ENCODE measurements at regions not wholly inside any gene's neighbourhood (a gene's known extent, or its start where the extent isn't known, plus 50 kb on each side); places are given as distances from the start of the nearest gene placed in this dataset.

GRCh38 chr10:131431533-131431932 lies 120.0 kb upstream of the TCERG1L start:
- Histone ChIP-seq H3K18ac (ENCODE audit: low read depth in 1 of 2, low read length in 2 of 2) (no peak overlapping the region), H4K91ac (ENCODE audit: low read length) (no peak overlapping the region), H2AK5ac (ENCODE audit: low read length, severe bottlenecking) (no peak overlapping the region), H2BK15ac (ENCODE audit: low read depth, poor library complexity, severe bottlenecking) (no peak overlapping the region), H4K8ac (ENCODE audit: low read length) (no peak overlapping the region), H3K27me3 (ENCODE audit: control insufficient read depth in 1 of 2, insufficient read depth in 1 of 2, low read length in 2 of 2) (peaks cover 0 to 41% of the 10 kb centered on the region in 2 experiments), H3K23ac (ENCODE audit: low read length in 2 of 2) (no peak overlapping the region), H3K4ac (ENCODE audit: low read depth in 1 of 2, low read length in 2 of 2) (no peak overlapping the region), H3K79me1 (replicated peaks; ENCODE audit: low read length, poor library complexity, severe bottlenecking) (no peaks in the 10 kb centered on the region), H3K27ac (ENCODE audit: low read length, poor library complexity, severe bottlenecking) (no peak overlapping the region), H2AFZ (ENCODE audit: low read depth, low read length) (no peak overlapping the region), H3K36me3 (ENCODE audit: control insufficient read depth in 1 of 2, insufficient read depth in 2 of 2, low read depth in 1 of 2, low read length in 2 of 2) (no peaks in the 10 kb centered on the region), H2BK5ac (ENCODE audit: low read depth, low read length, poor library complexity, severe bottlenecking) (no peak overlapping the region), H3K14ac (ENCODE audit: low read length in 2 of 2) (no peak overlapping the region), H3K4me1 (ENCODE audit: control insufficient read depth, insufficient read depth, low read depth, low read length) (no peaks in the 10 kb centered on the region), H3K4me2 (ENCODE audit: low read length, poor library complexity, severe bottlenecking) (no peak overlapping the region), H2BK12ac (ENCODE audit: low read length in 2 of 2) (no peak overlapping the region), H3K9me3 (ENCODE audit: control insufficient read depth, low read length) (no peaks in the 10 kb centered on the region), H2BK120ac (ENCODE audit: low read depth, low read length) (no peak overlapping the region), H3K4me3 (ENCODE audit: insufficient read depth in 1 of 2, low read depth in 1 of 2, low read length in 2 of 2) (no peak overlapping the region), H3K9ac (ENCODE audit: low read length) (no peak overlapping the region)
- DNase-seq: no peak
- 73% methylated on average over 7 of the region's 7 CpGs for WGBS

- Histone ChIP-seq H4K91ac (ENCODE audit: low read length) (no peak overlapping the region), H2AK5ac (ENCODE audit: low read length, severe bottlenecking) (no peak overlapping the region), H3K79me1 (replicated peaks; ENCODE audit: low read length, poor library complexity, severe bottlenecking) (no peaks in the 10 kb centered on the region), H3K4me1 (ENCODE audit: control insufficient read depth, insufficient read depth, low read depth, low read length) (no peaks in the 10 kb centered on the region), H4K8ac (ENCODE audit: low read length) (no peak overlapping the region), H2AFZ (ENCODE audit: low read depth, low read length) (no peak overlapping the region), H2BK120ac (ENCODE audit: low read depth, low read length) (no peak overlapping the region), H3K27ac (ENCODE audit: low read length, poor library complexity, severe bottlenecking) (no peak overlapping the region), H3K23ac (ENCODE audit: low read length in 2 of 2) (no peak overlapping the region), H3K4ac (ENCODE audit: low read depth in 1 of 2, low read length in 2 of 2) (no peak overlapping the region), H3K9me3 (ENCODE audit: control insufficient read depth, low read length) (no peaks in the 10 kb centered on the region), H2BK15ac (ENCODE audit: low read depth, poor library complexity, severe bottlenecking) (no peak overlapping the region), H3K4me2 (ENCODE audit: low read length, poor library complexity, severe bottlenecking) (no peak overlapping the region), H3K14ac (ENCODE audit: low read length in 2 of 2) (no peak overlapping the region), H3K4me3 (ENCODE audit: insufficient read depth in 1 of 2, low read depth in 1 of 2, low read length in 2 of 2) (no peak overlapping the region), H3K27me3 (ENCODE audit: control insufficient read depth in 1 of 2, insufficient read depth in 1 of 2, low read length in 2 of 2) (peaks cover 0 to 41% of the 10 kb centered on the region in 2 experiments), H3K9ac (ENCODE audit: low read length) (no peak overlapping the region), H3K36me3 (ENCODE audit: control insufficient read depth in 1 of 2, insufficient read depth in 2 of 2, low read depth in 1 of 2, low read length in 2 of 2) (no peaks in the 10 kb centered on the region), H3K18ac (ENCODE audit: low read depth in 1 of 2, low read length in 2 of 2) (no peak overlapping the region), H2BK5ac (ENCODE audit: low read depth, low read length, poor library complexity, severe bottlenecking) (no peak overlapping the region), H2BK12ac (ENCODE audit: low read length in 2 of 2) (no peak overlapping the region)
- no peak for DNase-seq
- 77% methylated on average over 16 of the region's 16 CpGs for WGBS
Measured at GRCh38 chr10:131431978-131432690, 120.6 kb upstream of the TCERG1L start.

- Histone ChIP-seq H3K27ac (ENCODE audit: low read length, poor library complexity, severe bottlenecking) (no peak overlapping the region), H3K23ac (ENCODE audit: low read length in 2 of 2) (no peak overlapping the region), H2AFZ (ENCODE audit: low read depth, low read length) (no peak overlapping the region), H2AK5ac (ENCODE audit: low read length, severe bottlenecking) (no peak overlapping the region), H2BK120ac (ENCODE audit: low read depth, low read length) (no peak overlapping the region), H3K9ac (ENCODE audit: low read length) (no peak overlapping the region), H3K4me1 (ENCODE audit: control insufficient read depth, insufficient read depth, low read depth, low read length) (no peaks in the 10 kb centered on the region), H2BK5ac (ENCODE audit: low read depth, low read length, poor library complexity, severe bottlenecking) (no peak overlapping the region), H3K36me3 (ENCODE audit: control insufficient read depth in 1 of 2, insufficient read depth in 2 of 2, low read depth in 1 of 2, low read length in 2 of 2) (no peaks in the 10 kb centered on the region), H3K9me3 (ENCODE audit: control insufficient read depth, low read length) (no peaks in the 10 kb centered on the region), H4K91ac (ENCODE audit: low read length) (no peak overlapping the region), H3K4ac (ENCODE audit: low read depth in 1 of 2, low read length in 2 of 2) (no peak overlapping the region), H2BK12ac (ENCODE audit: low read length in 2 of 2) (no peak overlapping the region), H3K4me2 (ENCODE audit: low read length, poor library complexity, severe bottlenecking) (no peak overlapping the region), H3K14ac (ENCODE audit: low read length in 2 of 2) (no peak overlapping the region), H3K27me3 (ENCODE audit: control insufficient read depth in 1 of 2, insufficient read depth in 1 of 2, low read length in 2 of 2) (peaks cover 0 to 46% of the 10 kb centered on the region in 2 experiments), H3K79me1 (replicated peaks; ENCODE audit: low read length, poor library complexity, severe bottlenecking) (no peaks in the 10 kb centered on the region), H3K18ac (ENCODE audit: low read depth in 1 of 2, low read length in 2 of 2) (no peak overlapping the region), H4K8ac (ENCODE audit: low read length) (no peak overlapping the region), H3K4me3 (ENCODE audit: insufficient read depth in 1 of 2, low read depth in 1 of 2, low read length in 2 of 2) (no peak overlapping the region), H2BK15ac (ENCODE audit: low read depth, poor library complexity, severe bottlenecking) (no peak overlapping the region)
- 84% methylated on average over 8 of the region's 8 CpGs for WGBS
- no peak for DNase-seq
Measured at GRCh38 chr10:131433568-131433967, 122.0 kb upstream of the TCERG1L start.

GRCh38 chr10:131435232-131435631 lies 123.7 kb upstream of the TCERG1L start:
- Histone ChIP-seq H2BK15ac (ENCODE audit: low read depth, poor library complexity, severe bottlenecking) (no peak overlapping the region), H3K79me1 (replicated peaks; ENCODE audit: low read length, poor library complexity, severe bottlenecking) (no peaks in the 10 kb centered on the region), H3K4me1 (ENCODE audit: control insufficient read depth, insufficient read depth, low read depth, low read length) (no peaks in the 10 kb centered on the region), H3K9me3 (ENCODE audit: control insufficient read depth, low read length) (no peaks in the 10 kb centered on the region), H3K18ac (ENCODE audit: low read depth in 1 of 2, low read length in 2 of 2) (no peak overlapping the region), H2AFZ (ENCODE audit: low read depth, low read length) (no peak overlapping the region), H3K27me3 (ENCODE audit: control insufficient read depth in 1 of 2, insufficient read depth in 1 of 2, low read length in 2 of 2) (peaks cover 0 to 43% of the 10 kb centered on the region in 2 experiments), H3K4ac (ENCODE audit: low read depth in 1 of 2, low read length in 2 of 2) (no peak overlapping the region), H3K23ac (ENCODE audit: low read length in 2 of 2) (no peak overlapping the region), H2AK5ac (ENCODE audit: low read length, severe bottlenecking) (no peak overlapping the region), H3K27ac (ENCODE audit: low read length, poor library complexity, severe bottlenecking) (no peak overlapping the region), H3K4me3 (ENCODE audit: insufficient read depth in 1 of 2, low read depth in 1 of 2, low read length in 2 of 2) (no peak overlapping the region), H2BK5ac (ENCODE audit: low read depth, low read length, poor library complexity, severe bottlenecking) (no peak overlapping the region), H4K91ac (ENCODE audit: low read length) (no peak overlapping the region), H3K14ac (ENCODE audit: low read length in 2 of 2) (no peak overlapping the region), H3K4me2 (ENCODE audit: low read length, poor library complexity, severe bottlenecking) (no peak overlapping the region), H3K36me3 (ENCODE audit: control insufficient read depth in 1 of 2, insufficient read depth in 2 of 2, low read depth in 1 of 2, low read length in 2 of 2) (no peaks in the 10 kb centered on the region), H2BK120ac (ENCODE audit: low read depth, low read length) (no peak overlapping the region), H3K9ac (ENCODE audit: low read length) (no peak overlapping the region), H2BK12ac (ENCODE audit: low read length in 2 of 2) (no peak overlapping the region), H4K8ac (ENCODE audit: low read length) (no peak overlapping the region)
- WGBS: 86% methylated on average over 9 of the region's 9 CpGs
- DNase-seq: no peak
